ENCODE measurements at regions not wholly inside any gene's neighbourhood (a gene's known extent, or its start where the extent isn't known, plus 50 kb on each side); places are given as distances from the start of the nearest gene placed in this dataset.

DNA sequence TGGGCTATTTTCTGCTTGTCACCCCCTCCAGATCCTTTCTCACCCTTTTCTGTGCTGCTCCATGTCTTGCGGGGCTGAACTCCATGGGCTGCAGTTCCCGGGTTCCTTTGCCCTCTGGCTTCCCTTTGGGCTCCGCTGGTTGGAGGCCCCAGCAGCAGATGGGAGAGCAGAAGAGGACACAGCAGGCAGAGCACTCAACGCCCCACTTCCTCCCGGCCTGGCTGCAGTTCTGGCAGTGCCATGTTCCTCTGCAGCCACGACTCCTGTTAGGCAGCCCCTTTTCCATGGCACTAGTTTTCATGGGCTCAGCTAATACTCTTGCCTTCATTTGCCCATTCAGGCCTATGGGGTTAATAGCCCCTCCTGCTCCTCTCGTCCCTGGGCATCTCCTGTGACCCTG is 127.1 kb downstream of the TENT5C start:
- TF ChIP-seq, protein P1, sequence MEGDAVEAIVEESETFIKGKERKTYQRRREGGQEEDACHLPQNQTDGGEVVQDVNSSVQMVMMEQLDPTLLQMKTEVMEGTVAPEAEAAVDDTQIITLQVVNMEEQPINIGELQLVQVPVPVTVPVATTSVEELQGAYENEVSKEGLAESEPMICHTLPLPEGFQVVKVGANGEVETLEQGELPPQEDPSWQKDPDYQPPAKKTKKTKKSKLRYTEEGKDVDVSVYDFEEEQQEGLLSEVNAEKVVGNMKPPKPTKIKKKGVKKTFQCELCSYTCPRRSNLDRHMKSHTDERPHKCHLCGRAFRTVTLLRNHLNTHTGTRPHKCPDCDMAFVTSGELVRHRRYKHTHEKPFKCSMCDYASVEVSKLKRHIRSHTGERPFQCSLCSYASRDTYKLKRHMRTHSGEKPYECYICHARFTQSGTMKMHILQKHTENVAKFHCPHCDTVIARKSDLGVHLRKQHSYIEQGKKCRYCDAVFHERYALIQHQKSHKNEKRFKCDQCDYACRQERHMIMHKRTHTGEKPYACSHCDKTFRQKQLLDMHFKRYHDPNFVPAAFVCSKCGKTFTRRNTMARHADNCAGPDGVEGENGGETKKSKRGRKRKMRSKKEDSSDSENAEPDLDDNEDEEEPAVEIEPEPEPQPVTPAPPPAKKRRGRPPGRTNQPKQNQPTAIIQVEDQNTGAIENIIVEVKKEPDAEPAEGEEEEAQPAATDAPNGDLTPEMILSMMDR (IDR thresholded peaks at IDR 0.05), result no peak
- no peak for TF ChIP-seq POLR2A (IDR thresholded peaks at IDR 0.05)

Data from suprapubic skin (tissue), 3 donors.